ENCODE measurements at regions not wholly inside any gene's neighbourhood (a gene's known extent, or its start where the extent isn't known, plus 50 kb on each side); places are given as distances from the start of the nearest gene placed in this dataset.
A peak's percentile ranks its signal among the peaks of the same experiment; 100 is the strongest.

DNA sequence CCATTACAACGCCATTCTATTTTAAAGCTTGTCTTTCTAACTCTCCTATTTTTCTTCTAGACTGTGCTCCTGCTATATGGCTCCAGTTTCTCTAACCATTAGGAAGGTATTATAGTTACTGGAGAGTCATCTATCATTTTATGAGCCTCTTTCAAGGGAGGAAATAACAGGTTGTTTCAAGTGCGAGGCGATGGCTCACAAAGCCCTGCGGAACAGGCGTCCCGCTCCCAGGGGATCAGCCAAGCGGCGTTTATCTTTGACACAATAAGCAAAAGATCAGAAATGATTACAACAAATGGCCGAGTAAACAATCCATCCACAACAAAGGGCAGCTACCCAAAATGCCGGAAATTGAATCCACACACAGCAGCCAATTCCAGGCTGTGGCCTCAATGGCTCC lies 249.5 kb upstream of the POU3F1 start:
- Histone ChIP-seq H3K27ac (no peak overlapping the region), H3K4me3 (no peak overlapping the region), H3K9me3 (peaks cover 0 to 3% (median 0%) of the 10 kb centered on the region in 8 donors), H3K27me3 (replicated peaks in 1 of 7) (peaks cover 0 to 47% (median 3%) of the 10 kb centered on the region in 7 donors), H3K4me1 (peaks cover 0 to 14% (median 11%) of the 10 kb centered on the region in 6 donors), H3K36me3 (no peaks in the 10 kb centered on the region)
- no peak for DNase-seq
- 78 to 91% (median 88%) methylated on average over 10 of the region's 10 CpGs for WGBS, 5 donors
- intact Hi-C loops (cut with DNase I; ENCODE audit: low total_unique reads): no loop called here
- no peak for TF ChIP-seq POLR2AphosphoS5 (IDR thresholded peaks at IDR 0.05)
- TF ChIP-seq POLR2A (IDR thresholded peaks at IDR 0.05): no peak
- TF ChIP-seq, protein P1, sequence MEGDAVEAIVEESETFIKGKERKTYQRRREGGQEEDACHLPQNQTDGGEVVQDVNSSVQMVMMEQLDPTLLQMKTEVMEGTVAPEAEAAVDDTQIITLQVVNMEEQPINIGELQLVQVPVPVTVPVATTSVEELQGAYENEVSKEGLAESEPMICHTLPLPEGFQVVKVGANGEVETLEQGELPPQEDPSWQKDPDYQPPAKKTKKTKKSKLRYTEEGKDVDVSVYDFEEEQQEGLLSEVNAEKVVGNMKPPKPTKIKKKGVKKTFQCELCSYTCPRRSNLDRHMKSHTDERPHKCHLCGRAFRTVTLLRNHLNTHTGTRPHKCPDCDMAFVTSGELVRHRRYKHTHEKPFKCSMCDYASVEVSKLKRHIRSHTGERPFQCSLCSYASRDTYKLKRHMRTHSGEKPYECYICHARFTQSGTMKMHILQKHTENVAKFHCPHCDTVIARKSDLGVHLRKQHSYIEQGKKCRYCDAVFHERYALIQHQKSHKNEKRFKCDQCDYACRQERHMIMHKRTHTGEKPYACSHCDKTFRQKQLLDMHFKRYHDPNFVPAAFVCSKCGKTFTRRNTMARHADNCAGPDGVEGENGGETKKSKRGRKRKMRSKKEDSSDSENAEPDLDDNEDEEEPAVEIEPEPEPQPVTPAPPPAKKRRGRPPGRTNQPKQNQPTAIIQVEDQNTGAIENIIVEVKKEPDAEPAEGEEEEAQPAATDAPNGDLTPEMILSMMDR (IDR thresholded peaks at IDR 0.05 in 8 of 11, conservative IDR thresholded peaks at IDR 0.05 in 3 of 11): no peak

DNA sequence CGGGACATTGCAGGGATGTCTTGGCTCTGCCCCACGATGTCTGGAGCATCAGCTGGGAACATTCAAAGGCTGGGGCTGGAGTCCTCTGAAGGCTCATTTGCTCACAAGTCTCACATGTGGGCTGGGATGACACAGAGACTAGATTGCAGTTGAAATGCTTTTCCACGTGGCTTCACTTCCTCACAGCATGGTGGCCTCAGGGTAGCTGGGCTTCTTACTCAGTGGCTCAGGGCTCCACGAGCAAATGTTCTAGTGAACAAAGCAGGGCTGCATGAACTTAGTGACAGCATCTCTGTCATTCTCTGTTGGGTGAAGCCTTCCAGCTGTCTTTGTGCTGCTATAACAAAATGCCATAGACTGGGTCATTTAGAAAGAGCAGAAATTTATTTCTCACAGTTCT lies 247.0 kb upstream of the POU3F1 start:
- Histone ChIP-seq H3K4me3 (no peak overlapping the region), H3K4me1 (peaks cover 0 to 14% (median 11%) of the 10 kb centered on the region in 6 donors), H3K27me3 (replicated peaks in 1 of 7) (peaks cover 0 to 43% (median 3%) of the 10 kb centered on the region in 7 donors), H3K27ac (no peak overlapping the region), H3K36me3 (no peaks in the 10 kb centered on the region), H3K9me3 (peaks cover 0 to 3% (median 0%) of the 10 kb centered on the region in 8 donors)
- DNase-seq: no peak
- TF ChIP-seq POLR2A (IDR thresholded peaks at IDR 0.05) (no peak), POLR2AphosphoS5 (IDR thresholded peaks at IDR 0.05) (no peak)
- TF ChIP-seq, protein P1 (IDR thresholded peaks at IDR 0.05 in 8 of 11, conservative IDR thresholded peaks at IDR 0.05 in 3 of 11): no peak
- WGBS, 5 donors: 72 to 85% (median 80%) methylated on average over 4 of the region's 4 CpGs
- intact Hi-C loops (cut with DNase I; ENCODE audit: low total_unique reads): no loop called here

DNA sequence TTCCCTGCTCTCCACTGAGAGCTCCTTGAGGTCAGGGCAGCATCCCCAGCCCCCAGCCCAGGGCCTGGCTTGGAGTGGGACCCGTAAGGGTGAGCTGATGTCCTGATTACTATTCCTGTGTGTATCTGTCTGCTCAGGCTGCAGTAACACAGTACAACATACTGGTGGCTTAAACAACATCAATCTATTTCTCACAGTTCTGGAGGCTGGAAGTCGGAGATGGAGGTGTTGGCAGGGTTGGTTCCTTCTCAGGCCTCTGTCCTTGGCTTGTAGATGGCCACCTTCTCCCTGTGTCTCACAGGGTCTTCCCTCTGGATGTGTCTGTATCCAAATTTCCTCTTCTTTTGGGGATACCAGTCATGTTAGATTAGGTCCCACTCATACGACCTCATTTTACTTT lies 246.4 kb upstream of the POU3F1 start:
- Histone ChIP-seq H3K36me3 (no peaks in the 10 kb centered on the region), H3K4me1 (peaks cover 0 to 17% (median 11%) of the 10 kb centered on the region in 6 donors), H3K27ac (no peak overlapping the region), H3K9me3 (peaks cover 0 to 3% (median 0%) of the 10 kb centered on the region in 8 donors), H3K27me3 (replicated peaks in 1 of 7) (peaks cover 0 to 43% (median 3%) of the 10 kb centered on the region in 7 donors), H3K4me3 (no peak overlapping the region)
- DNase-seq: no peak
- no peak for TF ChIP-seq POLR2AphosphoS5 (IDR thresholded peaks at IDR 0.05)
- TF ChIP-seq POLR2A (IDR thresholded peaks at IDR 0.05): no peak
- TF ChIP-seq, protein P1 (IDR thresholded peaks at IDR 0.05 in 8 of 11, conservative IDR thresholded peaks at IDR 0.05 in 3 of 11): no peak
- 65 to 92% (median 89%) methylated on average over 3 of the region's 3 CpGs for WGBS, 5 donors
- intact Hi-C loops (cut with DNase I; ENCODE audit: low total_unique reads): no loop called here

DNA sequence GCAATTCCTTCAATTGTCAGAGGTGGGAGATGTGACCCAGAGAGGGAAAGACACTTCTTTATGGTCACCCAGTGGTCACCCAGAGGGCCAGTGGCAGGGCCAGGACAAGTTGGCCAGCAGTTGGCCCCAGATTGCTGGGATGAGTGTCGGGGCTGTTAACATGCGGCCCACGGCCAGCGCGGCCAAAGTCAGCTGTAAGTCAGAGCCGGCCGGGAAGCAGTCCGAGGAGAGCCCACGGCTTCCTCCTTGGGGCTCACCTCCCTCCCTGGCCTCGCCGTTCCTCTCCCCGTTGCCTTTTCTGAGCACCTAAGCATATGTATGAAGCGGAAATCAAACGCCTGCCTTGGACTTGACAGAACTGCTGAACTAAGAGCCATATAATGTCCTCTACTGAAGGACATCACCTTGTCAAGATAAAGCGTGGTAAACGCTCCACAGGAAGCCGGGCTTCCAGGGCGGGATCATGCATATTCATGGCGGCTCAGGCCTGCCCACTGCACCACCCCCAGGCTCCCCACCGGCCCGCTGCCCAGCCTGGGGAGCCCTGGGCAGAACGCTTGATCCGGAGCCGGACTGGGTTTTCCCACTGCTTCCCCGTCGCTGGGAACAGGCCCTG lies 245.4 kb upstream of the POU3F1 start:
- peak in 1 of 3 donors; percentile 21 for TF ChIP-seq POLR2AphosphoS5 (IDR thresholded peaks at IDR 0.05)
- TF ChIP-seq, protein P1 (IDR thresholded peaks at IDR 0.05 in 8 of 11, conservative IDR thresholded peaks at IDR 0.05 in 3 of 11): no peak
- Histone ChIP-seq H3K9me3 (no peaks in the 10 kb centered on the region), H3K4me1 (peaks cover 0 to 27% (median 15%) of the 10 kb centered on the region in 6 donors), H3K4me3 (peak overlapping the region in 2 of 8 donors; percentile 14), H3K27ac (no peak overlapping the region), H3K27me3 (replicated peaks in 1 of 7) (peaks cover 0 to 43% (median 3%) of the 10 kb centered on the region in 7 donors), H3K36me3 (no peaks in the 10 kb centered on the region)
- no peak for DNase-seq
- WGBS, 5 donors: 10 to 48% (median 15%) methylated on average over 17 to 26 of the region's 26 CpGs
- intact Hi-C loops (cut with DNase I; ENCODE audit: low total_unique reads): no loop called here

All from spleen (tissue), 11 donors.